GM21576 (cell line): ENCODE measurements at regions not wholly inside any gene's neighbourhood (a gene's known extent, or its start where the extent isn't known, plus 50 kb on each side); places are given as distances from the start of the nearest gene placed in this dataset.
"Not testable (repeated sequence)": the region's sequence is repeated elsewhere in the genome, so short reads cannot be mapped to it uniquely, and the experiment has no call there.

Experiments
- ATAC-seq: cut with Tn5 transposase; IDR thresholded peaks from one replicate; pipeline ENCODE4 v1.9.1; 2021; ENCODE audit warnings: mild to moderate bottlenecking, moderate library complexity; ENCODE audit not compliant: unreplicated experiment

GRCh38 chr10:130935897-130936550 lies 375.5 kb downstream of the TCERG1L start:
- ATAC-seq = no peak

- ATAC-seq = no peak
These were observed 374.7 kb downstream of the TCERG1L start for GRCh38 chr10:130936851-130937250.

DNA sequence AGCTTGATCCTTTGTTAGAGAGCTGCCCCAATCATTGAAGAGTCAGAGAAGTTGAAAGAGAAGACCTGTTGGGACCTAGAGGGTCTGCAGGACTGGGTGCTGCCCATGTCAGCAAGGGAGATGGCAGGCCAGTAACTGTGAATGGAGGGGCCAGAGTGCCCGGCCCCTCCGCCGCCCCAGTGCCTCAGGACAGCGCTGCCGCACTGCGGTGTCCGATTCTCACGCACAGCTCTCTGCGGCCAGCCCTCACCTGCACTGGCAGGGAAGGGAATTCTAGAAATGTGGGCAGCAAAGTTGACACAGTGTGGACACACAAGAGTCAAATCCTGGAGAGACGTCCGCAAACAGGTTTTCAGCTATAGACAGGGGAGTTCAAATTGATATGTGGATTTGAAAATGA lies 373.5 kb downstream of the TCERG1L start:
- no peak for ATAC-seq

GRCh38 chr10:130938891-130939290 lies 372.6 kb downstream of the TCERG1L start:
- ATAC-seq = not testable (repeated sequence)

- no peak for ATAC-seq
These were observed 369.6 kb downstream of the TCERG1L start for GRCh38 chr10:130941886-130942285.

- no peak for ATAC-seq
These were observed 359.4 kb downstream of the TCERG1L start for GRCh38 chr10:130952086-130952485.

DNA sequence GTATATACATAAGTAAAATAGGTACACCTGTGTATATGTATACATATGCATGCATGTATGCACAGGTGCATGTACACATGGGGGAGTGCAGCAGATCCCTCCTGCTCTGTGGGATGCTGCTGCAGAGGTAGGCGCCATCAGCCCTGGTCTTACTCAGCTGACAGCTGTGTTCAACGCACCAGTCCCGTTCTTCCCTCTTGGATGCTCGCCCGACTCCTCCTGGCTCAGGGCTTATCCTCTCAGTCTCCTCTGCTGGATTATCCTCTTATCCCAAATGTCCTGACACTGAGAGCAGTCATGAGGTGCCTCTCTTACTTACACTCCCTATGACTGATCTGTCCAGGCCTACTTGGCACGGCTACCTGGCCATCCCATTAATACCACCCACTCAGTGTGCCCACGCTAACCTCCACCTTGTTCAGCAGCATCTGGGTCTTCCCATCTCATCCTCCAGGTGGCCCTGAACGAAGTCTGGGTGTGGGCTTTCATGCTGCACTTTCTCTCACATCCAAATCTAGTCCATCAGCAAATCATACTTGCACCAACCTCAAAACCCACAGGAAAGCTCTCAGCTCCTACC lies 357.1 kb downstream of the TCERG1L start:
- ATAC-seq = no peak

DNA sequence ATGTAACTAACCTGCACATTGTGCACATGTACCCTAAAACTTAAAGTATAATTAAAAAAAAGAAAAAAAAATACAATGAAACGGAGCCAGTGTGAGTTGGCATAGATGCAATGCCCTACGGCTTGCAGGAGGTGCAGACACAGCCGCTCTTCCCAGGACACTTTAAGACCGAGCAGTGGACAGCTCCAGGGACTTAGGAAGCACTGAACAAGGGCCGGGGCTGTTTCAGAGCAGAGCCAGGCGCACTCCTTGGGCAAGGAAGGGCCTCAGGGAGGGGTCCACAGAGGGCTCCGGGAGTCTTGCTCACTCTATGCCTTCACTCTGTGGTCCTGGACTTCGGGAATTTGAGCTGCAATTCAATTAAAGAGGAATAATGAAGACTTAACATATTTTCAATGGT lies 355.3 kb downstream of the TCERG1L start:
- ATAC-seq = no peak

DNA sequence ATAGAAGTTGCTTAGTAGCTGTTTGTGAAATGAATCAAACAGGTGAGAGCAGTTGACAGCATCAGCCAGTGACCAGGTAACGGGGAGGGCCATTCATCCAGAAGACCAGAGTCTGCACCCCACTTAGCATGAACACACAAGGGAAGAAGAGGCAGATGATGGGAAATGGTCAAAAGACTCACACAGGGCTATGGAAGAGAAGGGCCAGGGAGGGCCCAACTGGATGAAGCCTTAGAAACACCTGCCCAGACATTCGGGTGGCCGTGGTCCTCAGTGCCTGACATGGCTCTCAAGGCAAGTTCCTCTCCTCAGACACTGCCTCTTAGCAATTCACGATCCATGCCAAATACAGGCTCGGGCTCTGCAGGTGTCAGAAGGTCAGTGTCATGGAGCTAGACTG lies 354.1 kb downstream of the TCERG1L start:
- no peak for ATAC-seq

- no peak for ATAC-seq
These were observed 353.5 kb downstream of the TCERG1L start for GRCh38 chr10:130958003-130958402.

GRCh38 chr10:130958981-130959751 lies 352.4 kb downstream of the TCERG1L start:
- no peak for ATAC-seq

DNA sequence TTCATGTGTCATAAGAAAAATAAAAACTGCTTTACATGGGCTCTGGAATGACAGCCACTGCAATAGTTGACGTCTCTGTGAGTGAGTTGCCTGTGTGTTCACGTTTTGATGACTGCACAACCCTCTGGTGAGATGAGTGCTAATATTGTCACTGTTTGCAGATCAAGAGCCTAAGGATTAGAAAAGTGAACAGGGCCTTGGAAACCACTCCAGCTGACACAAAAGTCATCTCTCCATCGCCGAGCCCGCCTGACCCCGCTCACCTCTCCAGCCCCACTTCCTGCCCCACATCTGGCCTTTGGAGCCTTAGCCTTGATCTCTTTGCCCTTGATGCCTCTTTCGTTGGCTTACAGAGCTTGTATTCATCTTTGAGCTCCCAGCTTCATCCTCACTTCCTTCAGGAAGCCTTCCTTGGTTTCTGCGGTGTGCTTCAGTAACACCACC lies 351.7 kb downstream of the TCERG1L start:
- ATAC-seq = no peak

DNA sequence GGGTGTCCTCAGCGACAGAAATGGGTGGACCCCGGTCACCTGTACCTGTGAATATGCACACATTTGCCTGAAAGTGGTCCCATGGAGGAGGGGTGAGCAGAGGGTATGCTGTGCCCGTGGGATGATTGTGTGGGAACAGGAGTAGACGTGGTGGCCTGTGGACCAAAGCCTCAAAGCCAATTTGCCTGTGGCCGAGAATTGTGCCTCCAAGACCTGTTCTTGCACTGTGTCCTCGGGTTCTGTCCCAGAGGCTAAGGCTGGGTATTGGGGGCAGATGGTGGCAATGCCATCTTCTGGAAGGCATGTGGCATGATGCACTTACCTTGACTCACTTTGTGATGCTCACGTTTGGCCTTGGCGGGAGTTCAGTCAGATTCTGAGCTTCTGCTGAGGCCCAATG lies 351.0 kb downstream of the TCERG1L start:
- no peak for ATAC-seq

- no peak for ATAC-seq
These were observed 349.8 kb downstream of the TCERG1L start for GRCh38 chr10:130961506-130962239.

DNA sequence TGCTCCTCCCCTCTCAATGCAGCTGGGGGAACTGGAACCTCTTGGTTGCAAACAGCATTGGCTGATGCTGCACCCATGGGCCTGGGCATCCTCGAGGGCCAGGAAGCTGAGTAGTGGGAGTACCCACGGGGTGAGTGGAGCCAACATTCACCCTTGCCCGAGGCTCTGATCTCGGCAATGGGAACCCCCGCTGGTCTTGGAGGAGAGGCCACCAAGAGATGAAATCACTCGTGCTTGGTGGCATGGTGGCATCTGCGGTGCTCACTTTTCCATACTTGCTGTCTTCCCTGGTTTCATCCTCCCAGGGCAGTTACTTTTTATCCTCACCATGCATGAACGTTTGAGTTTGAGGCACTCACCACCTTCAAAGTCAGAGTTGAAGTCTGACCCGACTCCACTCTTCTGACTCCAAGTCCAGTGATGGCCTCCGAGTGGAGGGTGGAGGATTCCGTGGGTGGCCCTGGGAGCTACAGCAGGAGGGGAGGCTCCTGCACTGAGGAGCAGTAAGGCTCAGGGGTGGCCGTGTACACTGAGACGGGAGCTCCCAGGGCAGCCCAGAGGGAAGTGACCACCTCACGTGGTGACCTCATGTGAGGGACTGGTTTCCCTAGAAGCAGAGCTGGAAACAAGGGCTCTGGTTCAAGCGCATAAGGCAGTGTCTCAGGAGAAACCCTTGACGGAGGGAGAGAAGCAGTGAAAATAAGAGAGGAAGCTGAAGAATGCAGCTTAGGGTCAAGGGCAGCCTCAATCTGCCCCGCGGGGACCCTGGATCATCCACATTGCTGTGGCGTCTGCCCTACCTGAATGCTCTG lies 349.1 kb downstream of the TCERG1L start:
- no peak for ATAC-seq

- ATAC-seq = no peak
These were observed 348.5 kb downstream of the TCERG1L start for GRCh38 chr10:130963052-130963393.

GRCh38 chr10:130963786-130964522 lies 347.6 kb downstream of the TCERG1L start:
- no peak for ATAC-seq

DNA sequence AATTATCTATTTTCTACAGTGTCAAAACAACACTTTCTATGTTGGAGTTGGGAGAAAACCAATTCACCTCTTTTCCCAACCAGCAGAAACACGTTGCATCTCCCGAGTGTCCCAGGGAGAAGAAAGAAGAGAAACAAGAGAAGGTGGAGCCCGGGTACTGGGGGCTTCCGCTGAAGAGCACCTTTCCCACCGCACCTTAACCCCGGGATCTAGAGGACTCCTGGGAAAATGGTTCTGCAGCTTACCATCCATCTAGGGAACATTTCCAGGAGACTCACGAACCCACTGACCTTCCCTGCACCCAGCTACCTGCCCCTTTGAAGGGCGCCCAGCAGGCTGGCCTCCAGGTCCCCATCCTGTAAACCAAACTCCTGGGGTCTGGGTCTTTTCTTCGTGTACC lies 346.8 kb downstream of the TCERG1L start:
- no peak for ATAC-seq

GRCh38 chr10:130967161-130967560 lies 344.4 kb downstream of the TCERG1L start:
- no peak for ATAC-seq

GRCh38 chr10:130967784-130968183 lies 343.7 kb downstream of the TCERG1L start:
- no peak for ATAC-seq
